ENCODE measurements at regions not wholly inside any gene's neighbourhood (a gene's known extent, or its start where the extent isn't known, plus 50 kb on each side); places are given as distances from the start of the nearest gene placed in this dataset.

- TF ChIP-seq CTCF (IDR thresholded peaks at IDR 0.05) (no peak), POLR2A (IDR thresholded peaks at IDR 0.05) (no peak)
Measured at GRCh38 chr9:134221273-134222017, 57.1 kb upstream of the RNU6ATAC start.
